SK-N-SH treated with all-trans-retinoic acid at 6 μM for 48 hours (cell line): ENCODE measurements at regions not wholly inside any gene's neighbourhood (a gene's known extent, or its start where the extent isn't known, plus 50 kb on each side); places are given as distances from the start of the nearest gene placed in this dataset.
"Not testable (repeated sequence)": the region's sequence is repeated elsewhere in the genome, so short reads cannot be mapped to it uniquely, and the experiment has no call there.

Experiments
- ATAC-seq: fragments of 200-7000 bp; cut with Tn5 transposase; 3 replicates; pipeline ENCODE4 v1.9.1; 2020; ENCODE audit warnings: mild to moderate bottlenecking, moderate library complexity
- BACH2 ChIP-seq: fragments of 250-450 bp; sonication (Bioruptor Pico); IDR thresholded peaks from 2 replicates; pipeline ENCODE4 v1.9.0; 2021; ENCODE audit warnings: mild to moderate bottlenecking, borderline replicate concordance
- CSDC2 ChIP-seq: fragments of 250-450 bp; sonication (Bioruptor Pico); IDR thresholded peaks from 2 replicates; pipeline ENCODE4 v1.5.0; 2020; ENCODE audit warnings: mild to moderate bottlenecking, moderate library complexity
- ESRRG ChIP-seq: fragments of 250-450 bp; sonication (Bioruptor Pico); IDR thresholded peaks from 2 replicates; pipeline ENCODE4 v1.6.1; 2021; ENCODE audit warnings: mild to moderate bottlenecking
- GLIS3 ChIP-seq: fragments of 250-450 bp; sonication (Bioruptor Pico); IDR thresholded peaks from 2 replicates; pipeline ENCODE4 v1.5.0; 2020; ENCODE audit warnings: mild to moderate bottlenecking, moderate library complexity
- ISL1 ChIP-seq: fragments of 250-450 bp; sonication (Bioruptor Pico); IDR thresholded peaks from 2 replicates; pipeline ENCODE4 v2.1.2; 2022; ENCODE audit warnings: mild to moderate bottlenecking, moderate library complexity
- OSR1 ChIP-seq: fragments of 250-450 bp; sonication (Bioruptor Pico); IDR thresholded peaks from 2 replicates; pipeline ENCODE4 v1.8.0; 2022; ENCODE audit warnings: moderate library complexity, mild to moderate bottlenecking, inconsistent platforms
- RARB ChIP-seq: fragments of 250-450 bp; sonication (Bioruptor Pico); IDR thresholded peaks from 2 replicates; pipeline ENCODE4 v1.8.0; 2021; ENCODE audit warnings: mild to moderate bottlenecking, moderate library complexity
- SNAI2 ChIP-seq: fragments of 250-450 bp; sonication (Bioruptor Pico); IDR thresholded peaks from 2 replicates; pipeline ENCODE4 v1.5.0; 2020; ENCODE audit warnings: mild to moderate bottlenecking, moderate library complexity
- TCF4 ChIP-seq: fragments of 250-450 bp; sonication (Bioruptor Pico); IDR thresholded peaks from 2 replicates; pipeline ENCODE4 v1.8.0; 2021; ENCODE audit warnings: mild to moderate bottlenecking, moderate library complexity, borderline replicate concordance
- TOX ChIP-seq: fragments of 250-450 bp; sonication (Bioruptor Pico); IDR thresholded peaks from 2 replicates; pipeline ENCODE4 v1.8.0; 2021; ENCODE audit warnings: mild to moderate bottlenecking, moderate library complexity, borderline replicate concordance
- ZC3H10 ChIP-seq: fragments of 250-450 bp; sonication (Bioruptor Pico); IDR thresholded peaks from 2 replicates; pipeline ENCODE4 v1.5.1; 2021; ENCODE audit warnings: mild to moderate bottlenecking, moderate library complexity
- ZFP3 ChIP-seq: fragments of 250-450 bp; sonication (Bioruptor Pico); IDR thresholded peaks from 2 replicates; pipeline ENCODE4 v1.5.0; 2020; ENCODE audit warnings: mild to moderate bottlenecking, moderate library complexity
- ZFP30 ChIP-seq: fragments of 450-650 bp; formaldehyde crosslinking; IDR thresholded peaks from 2 replicates; pipeline ENCODE4 v1.5.0; 2022; ENCODE audit warnings: mild to moderate bottlenecking, moderate library complexity
- ZNF565 ChIP-seq: fragments of 450-650 bp; formaldehyde crosslinking; conservative IDR thresholded peaks from 2 replicates; pipeline ENCODE4 v1.5.0; 2020; ENCODE audit warnings: low read depth, mild to moderate bottlenecking, moderate library complexity
- ZNF70 ChIP-seq: fragments of 450-650 bp; formaldehyde crosslinking; IDR thresholded peaks from 2 replicates; pipeline ENCODE4 v1.5.0; 2020; ENCODE audit warnings: mild to moderate bottlenecking, moderate library complexity
- ZNF8 ChIP-seq: fragments of 450-650 bp; formaldehyde crosslinking; IDR thresholded peaks from 2 replicates; pipeline ENCODE4 v1.5.0; 2020; ENCODE audit warnings: mild to moderate bottlenecking, moderate library complexity
- TF ChIP-seq, protein P1 (sequence below): fragments of 250-450 bp; sonication (Bioruptor Pico); IDR thresholded peaks from 2 replicates; pipeline ENCODE4 v1.8.0; 2021; ENCODE audit warnings: low read depth, mild to moderate bottlenecking, moderate library complexity, borderline replicate concordance
- TF ChIP-seq, protein P2 (sequence below): fragments of 250-450 bp; sonication (Bioruptor Pico); IDR thresholded peaks from 2 replicates; pipeline ENCODE4 v1.5.1; 2021; ENCODE audit warnings: mild to moderate bottlenecking, moderate library complexity
- TF ChIP-seq, protein P3 (sequence below): fragments of 250-450 bp; sonication (Bioruptor Pico); IDR thresholded peaks from 2 replicates; pipeline ENCODE4 v1.5.1; 2020; ENCODE audit warnings: low read depth, mild to moderate bottlenecking, moderate library complexity
- TF ChIP-seq, protein P4 (sequence below): fragments of 250-450 bp; sonication (Bioruptor Pico); IDR thresholded peaks from 2 replicates; pipeline ENCODE4 v1.5.0; 2020; ENCODE audit warnings: mild to moderate bottlenecking, moderate library complexity
- TF ChIP-seq, protein P5 (sequence below): fragments of 250-450 bp; sonication (Bioruptor Pico); IDR thresholded peaks from 2 replicates; pipeline ENCODE4 v1.8.0; 2020; ENCODE audit warnings: mild to moderate bottlenecking, moderate library complexity, borderline replicate concordance

DNA sequence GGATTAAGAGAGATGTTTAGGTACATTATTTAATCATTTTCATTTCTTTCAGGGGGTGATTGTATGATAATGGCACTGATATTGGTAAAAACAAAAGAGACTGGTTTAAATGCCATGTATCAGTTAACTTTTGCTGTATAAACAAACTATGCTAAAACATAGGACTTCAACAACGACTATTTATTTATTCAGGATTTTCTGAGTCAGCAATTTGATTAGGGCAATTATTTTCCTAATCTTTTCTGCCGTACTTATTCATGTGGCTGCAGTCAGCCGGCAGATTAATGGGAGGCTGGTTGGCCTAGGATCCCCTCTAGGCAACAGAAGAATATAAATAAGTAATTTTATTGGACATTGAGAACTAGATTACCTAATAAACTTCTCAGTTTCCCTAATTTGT lies 661.7 kb upstream of the RAG2 start (continued):
- TF ChIP-seq, protein P1, sequence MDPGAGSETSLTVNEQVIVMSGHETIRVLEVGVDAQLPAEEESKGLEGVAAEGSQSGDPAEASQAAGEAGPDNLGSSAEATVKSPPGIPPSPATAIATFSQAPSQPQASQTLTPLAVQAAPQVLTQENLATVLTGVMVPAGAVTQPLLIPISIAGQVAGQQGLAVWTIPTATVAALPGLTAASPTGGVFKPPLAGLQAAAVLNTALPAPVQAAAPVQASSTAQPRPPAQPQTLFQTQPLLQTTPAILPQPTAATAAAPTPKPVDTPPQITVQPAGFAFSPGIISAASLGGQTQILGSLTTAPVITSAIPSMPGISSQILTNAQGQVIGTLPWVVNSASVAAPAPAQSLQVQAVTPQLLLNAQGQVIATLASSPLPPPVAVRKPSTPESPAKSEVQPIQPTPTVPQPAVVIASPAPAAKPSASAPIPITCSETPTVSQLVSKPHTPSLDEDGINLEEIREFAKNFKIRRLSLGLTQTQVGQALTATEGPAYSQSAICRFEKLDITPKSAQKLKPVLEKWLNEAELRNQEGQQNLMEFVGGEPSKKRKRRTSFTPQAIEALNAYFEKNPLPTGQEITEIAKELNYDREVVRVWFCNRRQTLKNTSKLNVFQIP: no peak
- TF ChIP-seq OSR1 (CRISPR knock-in tag): no peak

DNA sequence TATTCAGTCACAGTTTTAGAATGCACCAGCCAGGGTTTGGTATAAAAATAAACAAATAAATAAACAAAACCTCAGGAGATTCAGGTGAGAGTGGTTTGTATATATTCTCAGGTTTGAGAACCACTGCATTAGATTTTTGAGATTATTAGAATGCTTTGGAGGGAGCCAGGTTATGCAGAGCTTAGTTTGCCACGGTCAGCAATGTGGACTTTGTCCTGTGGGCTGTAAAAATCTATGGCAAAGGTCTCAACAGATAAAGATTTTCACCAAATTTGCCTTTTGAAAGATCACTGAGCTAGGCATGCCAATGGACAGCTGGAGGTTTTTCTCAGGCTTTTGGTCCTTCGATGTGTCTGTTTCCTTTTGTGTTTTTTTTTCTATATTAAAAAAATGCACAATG lies 650.1 kb upstream of the RAG2 start:
- no peak for ATAC-seq
- TF ChIP-seq, protein P2, sequence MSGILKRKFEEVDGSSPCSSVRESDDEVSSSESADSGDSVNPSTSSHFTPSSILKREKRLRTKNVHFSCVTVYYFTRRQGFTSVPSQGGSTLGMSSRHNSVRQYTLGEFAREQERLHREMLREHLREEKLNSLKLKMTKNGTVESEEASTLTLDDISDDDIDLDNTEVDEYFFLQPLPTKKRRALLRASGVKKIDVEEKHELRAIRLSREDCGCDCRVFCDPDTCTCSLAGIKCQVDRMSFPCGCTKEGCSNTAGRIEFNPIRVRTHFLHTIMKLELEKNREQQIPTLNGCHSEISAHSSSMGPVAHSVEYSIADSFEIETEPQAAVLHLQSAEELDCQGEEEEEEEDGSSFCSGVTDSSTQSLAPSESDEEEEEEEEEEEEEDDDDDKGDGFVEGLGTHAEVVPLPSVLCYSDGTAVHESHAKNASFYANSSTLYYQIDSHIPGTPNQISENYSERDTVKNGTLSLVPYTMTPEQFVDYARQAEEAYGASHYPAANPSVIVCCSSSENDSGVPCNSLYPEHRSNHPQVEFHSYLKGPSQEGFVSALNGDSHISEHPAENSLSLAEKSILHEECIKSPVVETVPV: no peak
- TF ChIP-seq ZC3H10 (no peak), ESRRG (CRISPR knock-in tag) (no peak), ISL1 (no peak), GLIS3 (CRISPR knock-in tag) (no peak), ZNF565 (no peak), ZFP3 (CRISPR knock-in tag) (no peak), SNAI2 (no peak), CSDC2 (no peak)
- TF ChIP-seq, protein P1: no peak
- TF ChIP-seq, protein P3, sequence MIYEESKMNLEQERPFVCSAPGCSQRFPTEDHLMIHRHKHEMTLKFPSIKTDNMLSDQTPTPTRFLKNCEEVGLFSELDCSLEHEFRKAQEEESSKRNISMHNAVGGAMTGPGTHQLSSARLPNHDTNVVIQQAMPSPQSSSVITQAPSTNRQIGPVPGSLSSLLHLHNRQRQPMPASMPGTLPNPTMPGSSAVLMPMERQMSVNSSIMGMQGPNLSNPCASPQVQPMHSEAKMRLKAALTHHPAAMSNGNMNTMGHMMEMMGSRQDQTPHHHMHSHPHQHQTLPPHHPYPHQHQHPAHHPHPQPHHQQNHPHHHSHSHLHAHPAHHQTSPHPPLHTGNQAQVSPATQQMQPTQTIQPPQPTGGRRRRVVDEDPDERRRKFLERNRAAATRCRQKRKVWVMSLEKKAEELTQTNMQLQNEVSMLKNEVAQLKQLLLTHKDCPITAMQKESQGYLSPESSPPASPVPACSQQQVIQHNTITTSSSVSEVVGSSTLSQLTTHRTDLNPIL (CRISPR knock-in tag): no peak
- TF ChIP-seq, protein P4, sequence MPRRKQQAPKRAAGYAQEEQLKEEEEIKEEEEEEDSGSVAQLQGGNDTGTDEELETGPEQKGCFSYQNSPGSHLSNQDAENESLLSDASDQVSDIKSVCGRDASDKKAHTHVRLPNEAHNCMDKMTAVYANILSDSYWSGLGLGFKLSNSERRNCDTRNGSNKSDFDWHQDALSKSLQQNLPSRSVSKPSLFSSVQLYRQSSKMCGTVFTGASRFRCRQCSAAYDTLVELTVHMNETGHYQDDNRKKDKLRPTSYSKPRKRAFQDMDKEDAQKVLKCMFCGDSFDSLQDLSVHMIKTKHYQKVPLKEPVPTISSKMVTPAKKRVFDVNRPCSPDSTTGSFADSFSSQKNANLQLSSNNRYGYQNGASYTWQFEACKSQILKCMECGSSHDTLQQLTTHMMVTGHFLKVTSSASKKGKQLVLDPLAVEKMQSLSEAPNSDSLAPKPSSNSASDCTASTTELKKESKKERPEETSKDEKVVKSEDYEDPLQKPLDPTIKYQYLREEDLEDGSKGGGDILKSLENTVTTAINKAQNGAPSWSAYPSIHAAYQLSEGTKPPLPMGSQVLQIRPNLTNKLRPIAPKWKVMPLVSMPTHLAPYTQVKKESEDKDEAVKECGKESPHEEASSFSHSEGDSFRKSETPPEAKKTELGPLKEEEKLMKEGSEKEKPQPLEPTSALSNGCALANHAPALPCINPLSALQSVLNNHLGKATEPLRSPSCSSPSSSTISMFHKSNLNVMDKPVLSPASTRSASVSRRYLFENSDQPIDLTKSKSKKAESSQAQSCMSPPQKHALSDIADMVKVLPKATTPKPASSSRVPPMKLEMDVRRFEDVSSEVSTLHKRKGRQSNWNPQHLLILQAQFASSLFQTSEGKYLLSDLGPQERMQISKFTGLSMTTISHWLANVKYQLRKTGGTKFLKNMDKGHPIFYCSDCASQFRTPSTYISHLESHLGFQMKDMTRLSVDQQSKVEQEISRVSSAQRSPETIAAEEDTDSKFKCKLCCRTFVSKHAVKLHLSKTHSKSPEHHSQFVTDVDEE (CRISPR knock-in tag): no peak
- TF ChIP-seq, all 23 proteins: peak for 0

DNA sequence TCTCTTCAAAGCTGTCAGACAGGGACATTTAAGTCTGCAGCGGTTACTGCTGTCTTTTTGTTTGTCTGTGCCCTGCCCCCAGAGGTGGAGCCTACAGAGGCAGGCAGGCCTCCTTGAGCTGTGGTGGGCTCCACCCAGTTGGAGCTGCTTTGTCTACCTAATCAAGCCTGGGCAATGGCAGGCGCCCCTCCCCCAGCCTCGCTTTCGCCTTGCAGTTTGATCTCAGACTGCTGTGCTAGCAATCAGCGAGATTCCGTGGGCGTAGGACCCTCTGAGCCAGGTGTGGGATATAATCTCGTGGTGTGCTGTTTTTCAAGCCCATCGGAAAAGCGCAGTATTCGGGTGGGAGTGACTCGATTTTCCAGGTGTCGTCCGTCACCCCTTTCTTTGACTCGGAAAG lies 648.1 kb upstream of the RAG2 start:
- ATAC-seq: not testable (repeated sequence)

DNA sequence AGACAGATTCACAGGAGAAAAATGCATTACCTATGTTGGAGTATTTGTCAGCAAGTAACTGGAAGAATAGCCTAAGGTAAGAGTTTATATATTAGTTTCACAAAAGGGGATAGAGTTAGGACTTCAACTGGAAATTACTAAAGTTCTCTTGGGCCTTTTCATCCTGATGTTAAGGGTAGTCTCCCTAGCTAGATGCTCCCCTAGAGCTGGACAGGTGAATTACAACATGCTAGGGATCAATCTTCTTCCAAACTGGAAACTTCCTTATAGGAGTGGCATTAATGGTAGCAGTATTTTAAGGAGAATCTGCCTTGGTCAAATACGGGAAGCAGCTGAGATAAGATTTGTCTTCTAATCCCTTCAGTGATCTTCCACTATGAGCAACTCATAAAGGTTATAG lies 632.8 kb upstream of the RAG2 start:
- no peak for ATAC-seq
- TF ChIP-seq ZNF8 (CRISPR knock-in tag) (no peak), OSR1 (CRISPR knock-in tag) (no peak), SNAI2 (no peak), BACH2 (no peak), ZNF70 (CRISPR knock-in tag) (no peak), ZC3H10 (no peak), TCF4 (CRISPR knock-in tag) (no peak), TOX (CRISPR knock-in tag) (no peak), ZNF565 (no peak), ISL1 (no peak), ZFP30 (no peak), RARB (no peak)
- TF ChIP-seq, protein P5, sequence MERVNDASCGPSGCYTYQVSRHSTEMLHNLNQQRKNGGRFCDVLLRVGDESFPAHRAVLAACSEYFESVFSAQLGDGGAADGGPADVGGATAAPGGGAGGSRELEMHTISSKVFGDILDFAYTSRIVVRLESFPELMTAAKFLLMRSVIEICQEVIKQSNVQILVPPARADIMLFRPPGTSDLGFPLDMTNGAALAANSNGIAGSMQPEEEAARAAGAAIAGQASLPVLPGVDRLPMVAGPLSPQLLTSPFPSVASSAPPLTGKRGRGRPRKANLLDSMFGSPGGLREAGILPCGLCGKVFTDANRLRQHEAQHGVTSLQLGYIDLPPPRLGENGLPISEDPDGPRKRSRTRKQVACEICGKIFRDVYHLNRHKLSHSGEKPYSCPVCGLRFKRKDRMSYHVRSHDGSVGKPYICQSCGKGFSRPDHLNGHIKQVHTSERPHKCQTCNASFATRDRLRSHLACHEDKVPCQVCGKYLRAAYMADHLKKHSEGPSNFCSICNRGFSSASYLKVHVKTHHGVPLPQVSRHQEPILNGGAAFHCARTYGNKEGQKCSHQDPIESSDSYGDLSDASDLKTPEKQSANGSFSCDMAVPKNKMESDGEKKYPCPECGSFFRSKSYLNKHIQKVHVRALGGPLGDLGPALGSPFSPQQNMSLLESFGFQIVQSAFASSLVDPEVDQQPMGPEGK (CRISPR knock-in tag): no peak
- TF ChIP-seq, protein P3 (CRISPR knock-in tag): no peak
- TF ChIP-seq, protein P2: no peak
